GM21825 (cell line): ENCODE measurements at regions not wholly inside any gene's neighbourhood (a gene's known extent, or its start where the extent isn't known, plus 50 kb on each side); places are given as distances from the start of the nearest gene placed in this dataset.
A peak's percentile ranks its signal among the peaks of the same experiment; 100 is the strongest.

Experiments
- ATAC-seq: cut with Tn5 transposase; IDR thresholded peaks from one replicate; pipeline ENCODE4 v1.9.1; 2021; ENCODE audit warnings: mild to moderate bottlenecking, moderate library complexity; ENCODE audit not compliant: unreplicated experiment

GRCh38 chr4:181957088-181957487 lies 286.1 kb upstream of the TENM3 start:
- ATAC-seq: no peak

GRCh38 chr4:181958446-181958845 lies 284.8 kb upstream of the TENM3 start:
- no peak for ATAC-seq

GRCh38 chr4:181959121-181959520 lies 284.1 kb upstream of the TENM3 start:
- no peak for ATAC-seq

- no peak for ATAC-seq
Measured at GRCh38 chr4:181960384-181960783, 282.8 kb upstream of the TENM3 start.

GRCh38 chr4:181962321-181962720 lies 280.9 kb upstream of the TENM3 start:
- ATAC-seq: no peak

GRCh38 chr4:181964731-181965130 lies 278.5 kb upstream of the TENM3 start:
- no peak for ATAC-seq

GRCh38 chr4:181966104-181966551 lies 277.1 kb upstream of the TENM3 start:
- no peak for ATAC-seq

- ATAC-seq: no peak
Measured at GRCh38 chr4:181967401-181967800, 275.8 kb upstream of the TENM3 start.

GRCh38 chr4:181968371-181968770 lies 274.8 kb upstream of the TENM3 start:
- no peak for ATAC-seq

GRCh38 chr4:181969151-181969550 lies 274.1 kb upstream of the TENM3 start:
- ATAC-seq: no peak

- ATAC-seq: no peak
Measured at GRCh38 chr4:181970366-181970765, 272.8 kb upstream of the TENM3 start.

- ATAC-seq: peak; percentile 60
Measured at GRCh38 chr4:181971411-181971810, 271.8 kb upstream of the TENM3 start.

- no peak for ATAC-seq
Measured at GRCh38 chr4:181971973-181972372, 271.2 kb upstream of the TENM3 start.

- ATAC-seq: no peak
Measured at GRCh38 chr4:181976764-181977163, 266.4 kb upstream of the TENM3 start.

- no peak for ATAC-seq
Measured at GRCh38 chr4:181982437-181982836, 260.8 kb upstream of the TENM3 start.

GRCh38 chr4:181982856-181983255 lies 260.3 kb upstream of the TENM3 start:
- no peak for ATAC-seq

- ATAC-seq: no peak
Measured at GRCh38 chr4:181987392-181987791, 255.8 kb upstream of the TENM3 start.

GRCh38 chr4:181989071-181989470 lies 254.1 kb upstream of the TENM3 start:
- ATAC-seq: no peak

- ATAC-seq: no peak
Measured at GRCh38 chr4:181991369-181992108, 251.7 kb upstream of the TENM3 start.

GRCh38 chr4:181998398-181999295 lies 244.6 kb upstream of the TENM3 start:
- ATAC-seq: no peak

GRCh38 chr4:182000077-182000476 lies 243.1 kb upstream of the TENM3 start:
- ATAC-seq: no peak

GRCh38 chr4:182010876-182011275 lies 232.3 kb upstream of the TENM3 start:
- no peak for ATAC-seq
